DMS53 (cell line): ENCODE measurements at regions not wholly inside any gene's neighbourhood (a gene's known extent, or its start where the extent isn't known, plus 50 kb on each side); places are given as distances from the start of the nearest gene placed in this dataset.
"Not testable (repeated sequence)": the region's sequence is repeated elsewhere in the genome, so short reads cannot be mapped to it uniquely, and the experiment has no call there.

Source experiments
- DNase-seq: peaks from one replicate; lab custom pipeline; 2025; lab: John Stamatoyannopoulos, UW

DNA sequence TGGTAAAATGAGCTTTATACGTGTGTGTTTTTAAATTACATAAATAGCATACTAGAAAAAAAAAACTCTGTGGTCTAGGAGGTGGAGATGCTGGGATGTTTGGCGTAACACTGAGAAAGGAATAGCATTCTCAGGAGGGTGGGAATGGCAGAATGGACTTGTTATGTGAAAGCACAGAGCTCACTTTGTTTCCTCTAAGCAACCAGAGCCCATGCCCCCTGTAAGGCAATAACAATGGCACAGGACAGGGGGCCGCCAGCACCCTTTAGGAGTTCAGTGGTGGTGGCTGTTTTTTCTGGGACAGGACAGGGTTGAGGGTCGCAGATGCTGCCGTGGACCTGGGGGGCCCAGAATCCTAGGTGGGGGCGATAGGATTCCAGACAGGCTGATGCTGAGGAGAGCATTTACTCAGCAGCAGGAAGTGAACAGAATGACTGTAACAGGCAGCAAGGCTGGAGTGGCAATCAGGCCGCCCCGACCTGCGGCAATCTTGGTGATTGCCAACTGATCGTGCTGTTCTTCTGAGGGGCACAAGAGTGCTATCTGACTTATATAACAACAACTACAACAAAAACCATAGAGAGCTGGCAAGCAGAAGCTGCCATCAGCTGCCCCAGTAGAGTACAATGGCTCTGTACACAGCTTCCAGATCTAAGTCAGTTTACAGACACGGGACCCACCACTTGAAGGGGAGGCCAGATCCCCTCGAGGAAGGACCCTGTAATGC is 160.4 kb downstream of the UACA start:
- DNase-seq = no peak

DNA sequence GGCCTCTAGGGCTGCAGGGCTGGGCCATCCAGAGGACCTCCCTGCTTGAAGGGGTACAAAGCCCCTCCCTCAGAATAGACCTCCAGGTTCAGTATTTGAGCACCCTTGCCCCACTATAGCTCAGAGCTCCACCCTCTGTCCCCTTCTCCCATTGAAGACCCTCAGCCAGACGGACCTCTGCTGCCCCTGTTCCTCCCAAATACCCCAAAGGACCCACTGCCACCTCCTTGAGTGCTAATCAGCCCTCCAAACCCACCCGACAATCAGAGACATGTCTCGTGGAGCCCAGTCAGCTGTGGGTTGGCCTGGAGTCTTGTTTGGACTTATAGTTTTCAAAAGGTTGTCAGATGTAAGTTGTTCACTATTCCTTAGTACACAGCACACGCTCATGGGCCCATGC is 161.1 kb downstream of the UACA start:
- DNase-seq = no peak

DNA sequence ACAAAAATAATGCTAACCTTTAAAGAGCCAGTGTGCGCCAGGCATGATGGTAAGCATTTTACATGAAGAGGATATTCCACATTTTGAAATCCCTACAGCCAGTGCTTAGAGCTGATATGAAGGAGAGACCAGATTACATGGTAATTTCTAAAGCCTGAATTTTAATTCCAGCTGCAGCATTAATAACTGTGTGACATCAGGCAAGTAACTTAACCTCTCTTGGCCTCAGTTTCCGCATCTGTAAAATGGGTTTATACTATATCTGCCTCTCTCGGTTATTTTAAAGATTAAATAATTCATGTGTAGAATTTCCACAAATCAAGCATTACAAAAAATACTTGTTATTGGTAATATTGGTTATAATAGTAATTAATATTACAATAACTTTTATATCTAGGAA is 165.4 kb downstream of the UACA start:
- no peak for DNase-seq

DNA sequence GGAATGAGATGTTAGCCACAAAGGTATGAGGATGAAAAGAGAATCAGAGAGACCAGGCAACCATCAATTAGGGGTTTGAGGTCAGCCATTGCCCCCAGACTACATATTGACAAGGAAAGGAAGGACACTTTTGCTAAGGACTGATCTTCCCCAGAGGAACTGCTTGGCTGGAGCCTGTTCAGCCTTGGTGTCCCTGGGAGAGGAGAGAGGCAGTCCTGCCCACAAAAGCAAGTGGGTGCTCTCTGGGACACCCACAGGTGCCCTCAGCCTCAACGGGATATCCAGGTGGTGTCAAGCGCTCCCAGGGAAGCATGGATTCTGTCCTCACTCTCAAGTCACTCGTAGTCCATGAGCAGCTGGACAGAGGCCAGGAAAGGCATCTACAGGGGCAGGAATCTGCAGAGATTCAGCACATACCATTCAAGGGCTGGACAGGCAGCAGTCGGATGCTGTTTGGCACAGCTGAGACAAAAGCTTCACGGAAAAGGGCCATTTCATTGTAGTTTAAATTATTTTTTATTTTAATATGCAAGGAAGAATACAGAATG is 166.2 kb downstream of the UACA start:
- no peak for DNase-seq

DNA sequence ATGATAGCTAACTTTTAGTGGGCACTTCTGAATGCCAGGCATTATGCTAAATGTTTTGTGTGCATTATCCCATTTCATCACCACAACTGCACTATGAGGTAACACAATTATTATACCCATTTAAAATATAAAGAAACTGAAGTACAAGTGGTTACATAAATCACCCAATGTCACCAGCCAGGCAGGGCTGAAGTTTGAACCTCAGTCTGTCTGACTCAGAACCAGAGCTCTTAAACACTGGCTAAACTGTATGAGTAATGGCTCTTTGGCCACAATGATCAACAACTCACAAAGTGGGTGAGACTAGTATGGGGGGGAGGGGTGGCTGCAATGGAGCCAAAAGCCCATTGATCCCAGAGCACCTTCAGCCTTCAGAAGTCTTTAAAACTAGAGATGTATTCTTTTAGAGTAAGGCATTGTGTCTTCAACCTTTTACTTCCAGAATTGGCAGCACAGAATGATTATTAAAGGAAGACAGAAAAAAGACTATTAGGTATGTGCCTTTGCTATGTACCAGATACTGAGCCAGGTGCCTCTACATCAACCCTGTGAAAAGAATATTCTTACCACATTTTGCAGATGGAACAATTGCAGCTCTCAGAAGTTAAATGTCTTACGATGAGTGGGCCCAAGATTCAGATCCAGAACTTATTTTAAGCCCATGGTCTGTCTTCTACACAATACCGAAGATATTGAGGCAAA is 166.9 kb downstream of the UACA start:
- peak; percentile 38 for DNase-seq

DNA sequence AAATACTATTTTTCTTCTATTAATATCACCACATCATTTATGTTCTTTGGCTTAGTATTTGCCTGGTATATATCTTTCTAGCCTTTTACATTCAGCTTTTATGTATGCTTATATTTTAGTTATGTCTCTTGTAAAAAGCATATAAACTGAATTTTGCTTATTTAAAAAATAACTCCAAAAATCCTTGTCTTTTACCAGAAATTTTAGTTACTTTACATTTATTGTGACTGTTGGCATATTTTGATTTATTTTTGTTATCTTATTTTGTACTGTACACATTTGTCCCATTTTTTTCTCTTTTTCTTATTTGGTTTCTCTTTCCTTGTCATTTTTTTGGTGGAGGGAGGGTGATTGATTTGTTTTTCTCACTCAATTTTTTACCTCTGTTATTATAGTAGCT is 169.6 kb downstream of the UACA start:
- DNase-seq = no peak

DNA sequence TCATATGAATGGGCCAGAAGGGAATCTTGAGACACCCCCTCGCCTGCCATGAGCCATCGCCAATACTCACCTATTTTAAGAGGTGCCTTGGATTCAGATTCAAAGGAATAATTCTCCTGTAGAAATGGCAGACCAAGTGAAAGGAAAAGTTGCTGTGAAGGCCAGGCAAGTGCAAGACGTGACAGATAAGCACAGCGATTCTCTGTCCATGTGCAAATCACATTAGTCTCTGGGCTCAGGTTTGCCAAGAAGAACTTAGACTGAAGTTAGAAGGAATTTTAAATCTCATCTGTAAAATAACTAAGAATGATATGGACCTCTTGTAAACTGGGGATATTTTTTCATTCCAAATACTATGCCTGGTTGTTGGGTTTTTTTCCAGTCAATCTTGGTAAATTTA is 173.6 kb downstream of the UACA start:
- no peak for DNase-seq

DNA sequence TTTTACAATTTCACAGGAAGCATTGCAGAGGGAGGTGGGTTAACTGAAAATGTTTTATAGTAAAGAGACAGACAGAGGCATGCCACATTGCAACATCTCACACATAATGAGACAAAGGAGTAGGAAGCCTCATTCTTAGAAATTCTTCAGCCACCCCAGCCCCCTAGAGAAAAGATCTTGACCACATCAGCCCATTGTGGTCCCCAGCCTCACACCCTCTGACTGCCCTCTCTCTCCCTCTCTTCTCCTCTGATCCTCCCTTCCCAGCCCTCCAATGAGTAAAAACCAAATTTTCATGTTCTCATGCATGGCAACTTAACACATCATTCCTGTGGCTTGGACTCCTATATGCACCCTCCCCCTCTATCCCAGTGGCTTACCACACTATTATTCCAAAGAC is 174.1 kb downstream of the UACA start:
- no peak for DNase-seq

DNA sequence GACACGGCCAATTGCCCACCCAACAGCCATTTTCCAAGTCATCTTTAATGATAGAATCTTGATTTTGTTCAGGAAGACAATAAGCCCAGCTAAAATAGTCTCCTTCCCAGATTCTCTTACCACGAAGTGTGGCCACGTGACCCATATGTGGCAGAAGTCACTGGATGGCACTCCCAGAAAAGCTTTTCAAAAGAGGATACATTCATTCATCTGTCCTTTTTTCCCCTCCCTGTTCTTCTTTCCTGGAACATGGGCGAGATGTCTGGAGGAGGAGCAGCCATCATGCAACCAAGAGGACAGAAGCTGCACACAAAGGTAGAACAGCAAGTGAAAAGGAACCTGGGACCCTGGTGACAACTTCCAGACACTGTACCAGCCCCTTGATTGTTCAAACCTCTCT is 174.7 kb downstream of the UACA start:
- DNase-seq = no peak

DNA sequence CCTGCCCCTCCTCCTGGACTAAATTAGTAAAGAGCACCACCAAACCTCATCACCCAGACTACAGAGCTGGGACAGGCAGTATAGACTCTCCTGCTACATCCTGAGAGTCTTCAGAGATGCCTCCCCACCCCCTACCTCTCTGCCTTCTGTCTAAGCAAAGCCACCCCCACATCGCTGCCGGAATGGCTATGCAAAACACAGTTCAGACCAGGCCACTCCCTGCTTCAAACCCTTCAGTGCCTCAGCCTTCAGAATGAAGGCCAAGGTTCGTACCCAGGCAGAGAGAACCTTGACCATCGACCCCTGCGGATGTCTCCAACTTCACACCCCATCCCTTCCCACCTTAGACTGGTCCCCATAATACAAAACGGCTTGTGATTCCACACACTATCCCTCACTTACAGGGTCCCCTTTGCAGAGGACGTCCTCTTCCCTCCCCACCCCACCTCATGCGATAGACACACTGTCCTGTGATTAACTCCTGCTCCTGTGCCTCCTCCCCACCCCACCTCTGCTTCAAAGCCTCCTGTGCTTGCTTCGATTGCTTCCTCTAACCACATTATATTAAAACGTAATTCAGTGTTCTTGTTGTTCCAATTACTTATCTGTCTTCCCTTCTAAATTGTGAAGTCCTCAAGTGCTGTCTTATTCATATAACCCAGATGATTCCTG is 175.3 kb downstream of the UACA start:
- DNase-seq = no peak

DNA sequence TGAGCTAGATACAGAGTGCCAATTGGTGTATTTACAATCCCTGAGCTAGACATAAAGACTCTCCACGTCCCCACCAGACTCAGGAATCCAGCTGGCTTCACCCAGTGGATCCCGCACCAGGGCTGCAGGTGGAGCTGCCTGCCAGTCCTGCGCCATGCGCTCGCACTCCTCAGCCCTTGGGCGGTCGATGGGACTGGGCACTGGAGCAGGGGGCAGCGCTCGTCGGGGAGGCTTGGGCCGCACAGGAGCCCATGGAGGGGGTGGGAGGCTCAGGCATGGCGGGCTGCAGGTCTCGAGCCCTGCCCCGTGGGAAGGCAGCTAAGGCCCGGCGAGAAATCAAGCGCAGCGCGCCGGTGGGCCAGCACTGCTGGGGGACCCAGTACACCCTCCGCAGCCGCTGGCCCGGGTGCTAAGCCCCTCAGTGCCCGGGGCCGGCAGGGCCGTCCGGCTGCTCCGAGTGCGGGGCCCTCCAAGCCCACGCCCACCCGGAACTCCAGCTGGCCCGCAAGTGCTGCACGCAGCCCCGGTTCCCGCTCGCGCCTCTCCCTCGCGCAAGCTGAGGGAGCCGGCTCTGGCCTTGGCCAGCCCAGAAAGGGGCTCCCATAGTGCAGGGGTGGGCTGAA is 176.2 kb downstream of the UACA start:
- not testable (repeated sequence) for DNase-seq

DNA sequence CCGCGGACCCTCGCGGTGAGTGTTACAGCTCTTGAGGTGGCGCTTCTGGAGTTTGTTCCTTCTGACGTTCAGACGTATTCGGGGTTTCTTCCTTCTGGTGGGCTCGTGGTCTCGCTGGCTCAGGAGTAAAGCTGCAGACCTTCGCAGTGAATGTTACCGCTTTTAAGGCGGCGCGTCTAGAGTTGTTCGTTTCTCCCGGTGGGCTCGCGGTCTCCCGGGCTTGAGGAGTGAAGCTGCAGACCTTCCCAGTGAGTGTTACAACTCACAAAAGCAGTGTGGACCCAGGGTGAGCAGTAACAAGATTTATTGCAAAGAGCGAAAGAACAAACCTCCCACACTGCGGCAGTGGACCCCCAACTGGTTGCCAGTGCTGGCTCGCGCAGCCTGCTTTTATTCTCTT is 177.1 kb downstream of the UACA start:
- no peak for DNase-seq

DNA sequence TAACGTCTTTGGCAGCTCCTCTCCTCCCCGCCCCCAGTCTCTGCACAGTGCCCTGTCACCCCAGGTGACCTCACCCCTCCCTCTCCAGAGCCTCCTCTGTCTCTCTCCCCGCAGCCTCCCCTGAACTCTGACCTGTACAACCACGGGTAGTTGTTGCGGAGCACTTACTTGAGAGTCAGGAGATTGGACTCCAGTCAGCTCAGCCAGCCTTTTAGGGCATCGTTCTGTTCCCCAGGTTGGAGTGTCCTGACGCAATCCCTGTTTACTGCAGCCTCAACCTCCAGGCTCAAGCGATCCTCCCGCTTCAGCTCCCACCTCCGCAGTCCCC is 177.7 kb downstream of the UACA start:
- peak; percentile 36 for DNase-seq

DNA sequence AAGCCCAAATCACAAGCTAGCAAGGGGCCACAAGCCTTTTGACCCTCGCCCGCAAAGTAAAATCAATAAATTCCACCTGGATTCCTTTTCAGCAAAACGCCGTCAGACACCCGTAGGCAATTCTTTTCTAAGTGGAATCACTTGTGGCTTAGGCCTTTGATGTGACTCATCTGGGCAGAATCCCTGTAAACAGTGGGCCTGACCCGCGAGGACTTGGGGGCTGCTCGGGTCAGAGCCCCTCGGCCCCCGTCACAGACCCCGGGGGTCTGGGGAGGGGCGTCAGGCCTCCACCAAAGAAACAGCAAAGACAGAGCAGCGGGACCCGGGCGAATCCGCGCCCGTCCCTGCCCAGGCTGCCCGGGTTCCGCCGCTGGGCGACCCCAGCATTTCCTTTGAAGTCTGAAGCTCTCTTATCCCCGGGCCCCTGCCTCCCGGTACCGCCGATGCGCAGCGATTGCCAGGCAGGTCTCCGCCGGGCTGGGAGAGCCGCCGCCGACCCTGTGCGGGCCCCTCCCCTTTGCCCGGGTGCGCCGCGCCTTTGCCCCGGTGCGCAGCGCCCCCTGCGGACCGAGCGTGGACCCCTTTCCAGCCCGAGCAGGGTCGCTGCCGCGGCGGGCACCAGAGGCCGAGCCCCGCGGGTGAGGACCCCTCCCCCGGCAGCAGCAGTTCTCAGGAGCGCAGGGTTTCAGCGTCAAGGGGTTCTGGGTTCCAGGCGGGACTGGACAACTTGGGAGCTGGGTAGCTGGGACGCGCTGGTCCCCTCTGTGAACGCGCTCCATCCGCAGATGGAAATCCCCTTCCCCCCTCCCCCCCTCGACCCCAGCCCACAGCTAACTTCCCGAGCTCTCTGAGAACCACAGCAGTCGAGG is 178.3 kb downstream of the UACA start:
- DNase-seq = peak; percentile 72

DNA sequence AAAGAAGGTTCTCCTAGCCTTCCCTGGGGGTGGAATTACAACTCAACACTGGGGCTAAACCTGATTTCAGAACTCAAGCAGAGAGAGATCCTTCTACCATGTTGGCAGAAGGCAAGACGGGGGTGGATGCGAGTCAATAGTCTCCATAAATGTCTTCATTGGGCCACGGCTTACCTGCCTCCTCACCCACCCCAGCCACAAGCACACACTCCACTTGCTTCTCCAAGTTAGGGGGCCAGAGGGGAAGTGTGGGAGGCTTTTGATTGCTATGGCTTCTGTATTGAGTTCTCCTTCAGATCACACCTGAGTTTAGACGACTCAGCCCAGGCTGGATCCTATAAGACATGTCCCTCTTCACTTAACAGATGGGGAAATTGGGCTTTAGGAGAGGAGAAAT is 178.9 kb downstream of the UACA start:
- no peak for DNase-seq

DNA sequence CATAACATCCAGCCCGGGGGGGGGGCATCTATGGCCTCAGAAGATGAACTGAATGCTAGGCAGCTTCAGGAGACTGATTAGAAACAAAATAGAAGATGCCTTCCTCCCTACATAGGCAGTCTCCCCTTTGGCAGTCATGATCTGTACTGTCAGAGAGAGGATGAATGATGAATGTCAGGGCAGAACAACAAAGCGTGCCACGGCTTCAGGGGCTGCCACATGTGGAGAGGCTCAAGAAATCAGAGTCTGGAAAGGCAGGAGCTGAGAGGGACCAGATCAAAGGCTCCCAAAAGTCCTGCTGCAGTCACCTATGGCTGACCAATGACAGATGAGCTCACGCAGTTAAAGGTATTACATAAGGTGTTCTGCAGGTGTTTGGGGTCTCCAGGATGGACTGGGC is 180.4 kb downstream of the UACA start:
- DNase-seq = no peak

DNA sequence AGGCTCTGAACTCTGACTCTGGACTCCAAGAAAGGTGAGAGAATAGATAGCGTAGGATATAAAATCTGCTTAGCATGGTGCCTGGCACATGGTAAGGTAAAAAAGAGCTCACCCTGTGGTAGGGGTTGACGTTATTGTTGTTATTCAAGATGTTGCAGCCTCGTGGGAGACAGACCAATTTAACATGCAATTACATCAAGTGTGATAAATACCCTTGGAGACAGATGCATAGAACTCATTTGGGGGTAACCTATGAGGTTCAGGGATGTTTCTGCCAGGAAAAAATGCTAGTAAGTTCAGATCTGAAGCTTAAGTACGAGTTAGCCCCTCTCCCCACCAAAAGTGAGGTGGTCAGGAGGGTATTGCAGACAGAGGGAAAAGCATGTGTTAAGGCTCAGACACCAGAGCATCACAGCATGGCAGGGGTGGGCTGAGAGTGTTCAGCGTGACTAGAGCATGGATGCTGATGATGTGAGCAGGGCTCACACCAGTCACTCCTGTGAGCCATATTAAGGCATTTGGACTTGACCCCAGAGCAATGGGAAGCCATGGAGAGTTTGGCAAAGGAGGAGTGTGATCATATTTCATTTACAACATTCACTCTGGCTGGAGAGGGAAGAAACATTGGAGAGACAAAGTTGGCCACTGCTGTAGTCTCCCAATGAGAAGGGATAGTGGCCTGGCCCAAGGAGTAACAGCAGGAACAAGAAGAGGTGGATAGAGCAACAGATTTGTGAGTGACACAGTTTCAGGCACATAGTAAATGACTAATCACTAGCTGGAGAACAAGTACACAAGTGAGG is 181.0 kb downstream of the UACA start:
- no peak for DNase-seq

DNA sequence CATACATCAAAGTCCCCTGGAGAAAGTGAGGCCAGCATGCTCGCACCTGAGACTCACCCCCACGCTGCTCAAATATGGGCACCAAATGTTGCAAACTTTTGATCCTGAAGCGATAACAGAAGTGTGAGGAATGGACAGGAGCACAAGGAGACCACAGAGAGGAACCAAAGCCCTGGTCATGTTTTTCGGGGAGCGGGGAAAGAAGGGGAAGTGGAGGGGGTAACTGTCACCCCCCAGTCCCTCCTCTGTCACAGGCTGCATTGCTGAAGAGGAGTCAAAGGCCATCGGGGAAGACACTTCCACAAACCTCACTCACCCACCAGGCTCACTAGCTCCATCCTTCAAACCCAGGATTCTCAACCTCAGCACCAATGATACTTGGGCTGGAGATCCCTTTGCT is 182.4 kb downstream of the UACA start:
- no peak for DNase-seq

DNA sequence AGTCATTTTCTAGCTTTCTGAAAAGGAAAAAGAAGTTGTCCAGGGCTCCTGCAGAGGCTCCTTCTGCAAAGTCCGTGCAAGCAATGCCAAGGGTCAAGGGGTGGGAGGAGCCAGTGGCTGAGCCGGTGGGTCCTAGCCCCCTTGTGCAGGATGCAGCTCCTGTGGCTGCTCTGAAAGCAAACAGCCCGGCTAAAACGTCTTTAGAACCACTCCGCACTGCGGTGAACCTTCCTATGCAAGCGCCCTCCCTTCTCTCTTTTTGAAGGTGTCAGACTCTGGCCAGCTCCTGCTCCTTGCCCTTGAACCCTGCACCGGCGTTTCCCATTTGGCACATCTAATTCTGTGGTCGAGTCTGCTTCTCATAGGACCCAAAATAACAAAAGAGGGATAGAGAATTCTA is 183.1 kb downstream of the UACA start:
- DNase-seq = no peak

DNA sequence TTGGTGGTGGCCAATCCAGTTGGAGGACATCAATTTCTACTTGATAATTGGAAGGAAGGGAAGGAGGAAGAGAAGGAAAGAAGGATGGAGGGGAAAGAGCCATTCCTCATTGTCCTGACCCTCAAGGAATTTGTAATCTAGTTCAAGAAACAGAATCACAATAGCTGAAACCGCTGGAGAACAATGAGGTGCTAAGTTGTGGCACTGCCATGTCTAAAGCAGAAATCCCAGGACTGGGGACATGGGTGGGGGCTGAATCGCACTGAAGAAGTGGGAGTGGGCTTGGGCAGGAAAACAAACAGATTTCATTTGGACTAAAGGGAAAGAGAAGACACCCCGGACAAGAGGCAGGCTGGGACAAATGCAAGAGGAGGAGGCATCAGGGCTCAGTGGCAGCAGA is 183.6 kb downstream of the UACA start:
- no peak for DNase-seq

DNA sequence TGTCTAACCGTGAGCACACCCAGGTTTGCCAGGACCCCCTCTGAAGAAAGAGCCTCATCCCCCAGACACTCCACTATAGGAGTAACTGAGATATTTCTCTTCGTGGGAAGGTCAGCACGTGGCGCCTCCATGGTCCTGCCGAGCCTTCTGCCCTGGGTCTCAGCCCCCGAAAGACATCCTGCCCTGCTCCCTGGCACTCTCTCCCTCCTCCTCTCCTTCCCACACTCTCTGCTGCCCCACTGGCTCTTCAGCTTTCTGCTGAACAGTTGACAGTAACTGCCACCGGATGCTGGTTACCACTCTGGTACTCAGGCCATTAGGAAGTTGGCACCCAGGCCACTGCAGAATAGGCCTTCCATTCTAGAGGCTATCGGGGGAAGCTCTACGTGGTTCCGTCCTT is 185.2 kb downstream of the UACA start:
- no peak for DNase-seq
